Gastrocnemius medialis (tissue), 4 donors: ENCODE measurements at regions not wholly inside any gene's neighbourhood (a gene's known extent, or its start where the extent isn't known, plus 50 kb on each side); places are given as distances from the start of the nearest gene placed in this dataset.

Source experiments
- POLR2A ChIP-seq, 2 donors: fragments of 450-650 bp; IDR thresholded peaks; one replicate each; pipeline ENCODE4 v1.6.1; 2017; ENCODE audit warnings: antibody characterized with exemption in 2 of 2, mild to moderate bottlenecking in 2 of 2, moderate library complexity in 2 of 2
- TF ChIP-seq, protein P1 (sequence below), 5 experiments: fragments of 450-650 bp in 3 of 5; fragments of 200-600 bp in 2 of 5; sonication (generic) in 2 of 5; IDR thresholded peaks in 4 of 5; conservative IDR thresholded peaks in 1 of 5; 1 replicate in 4 of 5; 2 replicates in 1 of 5; pipeline ENCODE4 v1.5.1; 2016 to 2019; ENCODE audit warnings: antibody characterized with exemption in 5 of 5, mild to moderate bottlenecking in 3 of 5, moderate library complexity in 3 of 5

DNA sequence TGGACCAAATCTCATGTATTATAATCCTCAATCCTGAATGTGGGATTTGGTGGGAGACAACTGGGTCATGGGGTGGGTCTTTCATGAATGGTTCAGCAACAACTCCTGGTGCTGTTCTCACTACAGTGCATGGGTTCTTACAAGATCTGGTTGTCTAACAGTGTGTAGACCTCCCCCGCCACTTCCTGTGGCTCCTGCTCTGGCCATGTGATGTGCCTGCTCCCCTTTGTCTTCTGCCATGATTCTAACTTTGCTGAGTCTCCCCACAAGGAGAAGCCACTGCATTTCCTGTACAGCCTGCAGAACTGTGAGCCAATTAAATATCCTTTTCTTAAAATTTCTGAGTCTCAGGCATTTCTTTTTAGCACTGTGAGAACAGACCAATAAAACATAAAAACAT lies 557.5 kb downstream of the GOLGA6L6 start:
- TF ChIP-seq, protein P1, sequence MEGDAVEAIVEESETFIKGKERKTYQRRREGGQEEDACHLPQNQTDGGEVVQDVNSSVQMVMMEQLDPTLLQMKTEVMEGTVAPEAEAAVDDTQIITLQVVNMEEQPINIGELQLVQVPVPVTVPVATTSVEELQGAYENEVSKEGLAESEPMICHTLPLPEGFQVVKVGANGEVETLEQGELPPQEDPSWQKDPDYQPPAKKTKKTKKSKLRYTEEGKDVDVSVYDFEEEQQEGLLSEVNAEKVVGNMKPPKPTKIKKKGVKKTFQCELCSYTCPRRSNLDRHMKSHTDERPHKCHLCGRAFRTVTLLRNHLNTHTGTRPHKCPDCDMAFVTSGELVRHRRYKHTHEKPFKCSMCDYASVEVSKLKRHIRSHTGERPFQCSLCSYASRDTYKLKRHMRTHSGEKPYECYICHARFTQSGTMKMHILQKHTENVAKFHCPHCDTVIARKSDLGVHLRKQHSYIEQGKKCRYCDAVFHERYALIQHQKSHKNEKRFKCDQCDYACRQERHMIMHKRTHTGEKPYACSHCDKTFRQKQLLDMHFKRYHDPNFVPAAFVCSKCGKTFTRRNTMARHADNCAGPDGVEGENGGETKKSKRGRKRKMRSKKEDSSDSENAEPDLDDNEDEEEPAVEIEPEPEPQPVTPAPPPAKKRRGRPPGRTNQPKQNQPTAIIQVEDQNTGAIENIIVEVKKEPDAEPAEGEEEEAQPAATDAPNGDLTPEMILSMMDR (IDR thresholded peaks at IDR 0.05 in 4 of 5, conservative IDR thresholded peaks at IDR 0.05 in 1 of 5), result no peak
- TF ChIP-seq POLR2A (IDR thresholded peaks at IDR 0.05), result no peak
